ENCODE measurements at regions not wholly inside any gene's neighbourhood (a gene's known extent, or its start where the extent isn't known, plus 50 kb on each side); places are given as distances from the start of the nearest gene placed in this dataset.
"Not testable (repeated sequence)": the region's sequence is repeated elsewhere in the genome, so short reads cannot be mapped to it uniquely, and the experiment has no call there.

DNA sequence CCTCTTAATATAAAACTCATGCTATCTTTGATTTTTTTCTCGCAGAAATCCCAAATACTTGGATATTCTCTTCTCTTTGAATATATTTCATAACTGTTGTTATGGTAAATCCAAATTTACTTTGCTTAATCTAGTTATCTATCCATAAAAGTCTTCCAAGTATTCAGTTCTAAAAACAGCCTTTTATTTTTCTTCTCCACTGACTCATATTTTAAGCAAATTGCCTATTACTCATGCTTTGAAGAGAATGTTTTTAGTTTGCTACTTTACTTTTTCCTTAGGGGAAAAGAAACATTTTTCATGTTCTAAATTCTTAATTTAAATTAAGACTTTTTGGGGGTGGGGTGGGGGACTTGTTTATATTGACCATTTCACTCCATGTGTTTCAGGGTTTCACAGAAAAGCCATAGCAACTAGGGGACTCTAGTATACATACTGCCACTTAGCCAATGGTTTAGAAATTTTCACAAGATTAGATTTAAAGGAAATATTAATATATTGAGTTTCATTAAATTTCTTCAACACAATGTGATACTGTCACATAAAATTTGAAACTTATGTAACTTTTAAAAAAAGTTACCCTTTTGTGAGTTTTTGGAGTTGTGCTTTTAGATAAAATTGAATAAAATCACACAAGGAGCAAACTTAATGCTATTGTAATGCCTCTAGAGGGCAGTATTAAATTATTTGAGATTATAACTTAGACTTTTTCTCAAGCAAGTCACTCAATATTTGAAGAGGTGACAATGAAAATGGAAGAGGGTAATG lies 545.8 kb upstream of the ARRDC3 start:
- H3K4me2 ChIP-seq (ENCODE audit: low read length, poor library complexity, severe bottlenecking): no peak overlapping the region
- H3K79me1 ChIP-seq (replicated peaks; ENCODE audit: low read length, poor library complexity, severe bottlenecking): no peaks in the 10 kb centered on the region
- H3K4ac ChIP-seq (ENCODE audit: low read depth in 1 of 2, low read length in 2 of 2): no peak overlapping the region
- no peak overlapping the region for H3K27ac ChIP-seq (ENCODE audit: low read length, poor library complexity, severe bottlenecking)
- DNase-seq: peak; percentile 28
- no peak overlapping the region for H2AFZ ChIP-seq (ENCODE audit: low read depth, low read length)
- no peak overlapping the region for H3K14ac ChIP-seq (ENCODE audit: low read length in 2 of 2)
- no peaks in the 10 kb centered on the region for H3K9me3 ChIP-seq (ENCODE audit: control insufficient read depth, low read length)
- no peak overlapping the region for H3K4me3 ChIP-seq (ENCODE audit: insufficient read depth in 1 of 2, low read depth in 1 of 2, low read length in 2 of 2)
- peak overlapping the region; percentile 40 for H3K9ac ChIP-seq (ENCODE audit: low read length)
- H3K27me3 ChIP-seq (ENCODE audit: control insufficient read depth in 1 of 2, insufficient read depth in 1 of 2, low read length in 2 of 2): no peaks in the 10 kb centered on the region
- H2BK5ac ChIP-seq (ENCODE audit: low read depth, low read length, poor library complexity, severe bottlenecking): no peak overlapping the region
- H3K36me3 ChIP-seq (ENCODE audit: control insufficient read depth in 1 of 2, insufficient read depth in 2 of 2, low read depth in 1 of 2, low read length in 2 of 2): no peaks in the 10 kb centered on the region
- no peaks in the 10 kb centered on the region for H3K4me1 ChIP-seq (ENCODE audit: control insufficient read depth, insufficient read depth, low read depth, low read length)
- WGBS: no CpG with 5 or more reads among the region's 1 CpG
- no peak overlapping the region for H2AK5ac ChIP-seq (ENCODE audit: low read length, severe bottlenecking)
- H4K8ac ChIP-seq (ENCODE audit: low read length): no peak overlapping the region
- H2BK12ac ChIP-seq (ENCODE audit: low read length in 2 of 2): no peak overlapping the region
- no peak overlapping the region for H2BK15ac ChIP-seq (ENCODE audit: low read depth, poor library complexity, severe bottlenecking)
- H3K18ac ChIP-seq (ENCODE audit: low read depth in 1 of 2, low read length in 2 of 2): no peak overlapping the region
- no peak overlapping the region for H3K23ac ChIP-seq (ENCODE audit: low read length in 2 of 2)
- no peak overlapping the region for H2BK120ac ChIP-seq (ENCODE audit: low read depth, low read length)
- H4K91ac ChIP-seq (ENCODE audit: low read length): no peak overlapping the region

DNA sequence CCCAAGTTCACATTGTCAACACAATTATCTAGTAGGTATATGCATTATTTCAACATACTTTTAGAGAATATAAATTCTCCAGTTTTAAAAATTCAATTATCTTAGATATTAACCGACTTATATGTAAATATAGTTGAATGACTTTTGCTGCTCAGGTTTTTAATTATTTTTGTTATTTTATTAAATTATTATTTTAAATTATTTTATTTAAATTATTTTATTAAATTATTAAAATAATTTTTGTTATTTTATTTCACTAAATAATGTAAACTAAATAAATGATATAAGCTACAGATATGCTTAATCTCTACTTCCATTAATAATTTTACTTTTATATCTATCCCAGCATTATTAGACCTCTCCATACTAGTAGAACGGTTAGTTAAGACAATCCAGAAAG lies 544.3 kb upstream of the ARRDC3 start:
- Histone ChIP-seq H3K23ac (ENCODE audit: low read length in 2 of 2) (no peak overlapping the region), H2AK5ac (ENCODE audit: low read length, severe bottlenecking) (no peak overlapping the region), H3K79me1 (replicated peaks; ENCODE audit: low read length, poor library complexity, severe bottlenecking) (no peaks in the 10 kb centered on the region), H3K18ac (ENCODE audit: low read depth in 1 of 2, low read length in 2 of 2) (no peak overlapping the region), H4K91ac (ENCODE audit: low read length) (no peak overlapping the region), H2BK15ac (ENCODE audit: low read depth, poor library complexity, severe bottlenecking) (no peak overlapping the region), H3K4me3 (ENCODE audit: insufficient read depth in 1 of 2, low read depth in 1 of 2, low read length in 2 of 2) (no peak overlapping the region), H3K14ac (ENCODE audit: low read length in 2 of 2) (no peak overlapping the region), H2BK120ac (ENCODE audit: low read depth, low read length) (no peak overlapping the region), H2BK5ac (ENCODE audit: low read depth, low read length, poor library complexity, severe bottlenecking) (no peak overlapping the region), H3K4me1 (ENCODE audit: control insufficient read depth, insufficient read depth, low read depth, low read length) (no peaks in the 10 kb centered on the region), H3K36me3 (ENCODE audit: control insufficient read depth in 1 of 2, insufficient read depth in 2 of 2, low read depth in 1 of 2, low read length in 2 of 2) (no peaks in the 10 kb centered on the region), H3K9ac (ENCODE audit: low read length) (no peak overlapping the region), H2BK12ac (ENCODE audit: low read length in 2 of 2) (no peak overlapping the region), H3K4me2 (ENCODE audit: low read length, poor library complexity, severe bottlenecking) (no peak overlapping the region), H3K27me3 (ENCODE audit: control insufficient read depth in 1 of 2, insufficient read depth in 1 of 2, low read length in 2 of 2) (no peaks in the 10 kb centered on the region), H2AFZ (ENCODE audit: low read depth, low read length) (no peak overlapping the region), H3K9me3 (ENCODE audit: control insufficient read depth, low read length) (no peaks in the 10 kb centered on the region), H3K27ac (ENCODE audit: low read length, poor library complexity, severe bottlenecking) (no peak overlapping the region), H4K8ac (ENCODE audit: low read length) (no peak overlapping the region), H3K4ac (ENCODE audit: low read depth in 1 of 2, low read length in 2 of 2) (no peak overlapping the region)
- no CpG with 5 or more reads among the region's 2 CpGs for WGBS
- no peak for DNase-seq

DNA sequence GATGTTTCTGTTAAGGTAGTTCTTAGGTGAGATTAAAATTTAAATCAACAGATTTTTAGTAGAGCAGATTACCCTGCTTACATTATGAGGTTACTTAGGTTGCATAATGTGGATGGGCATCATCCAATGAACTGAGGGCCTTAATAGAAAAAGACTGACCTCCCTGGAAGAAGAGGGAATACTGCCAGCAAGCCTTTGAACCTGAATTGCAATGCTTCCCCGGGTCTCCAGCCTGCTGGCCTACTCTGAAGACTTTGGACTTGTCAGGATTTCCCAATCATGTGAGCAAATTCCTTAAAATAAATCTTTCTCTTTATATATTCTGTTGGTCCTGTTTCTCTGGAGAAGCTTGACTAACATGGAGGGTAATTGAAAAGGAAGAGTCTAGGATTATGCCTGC lies 542.1 kb upstream of the ARRDC3 start:
- Histone ChIP-seq H4K8ac (ENCODE audit: low read length) (no peak overlapping the region), H2BK120ac (ENCODE audit: low read depth, low read length) (no peak overlapping the region), H3K23ac (ENCODE audit: low read length in 2 of 2) (no peak overlapping the region), H2BK12ac (ENCODE audit: low read length in 2 of 2) (no peak overlapping the region), H3K27me3 (ENCODE audit: control insufficient read depth in 1 of 2, insufficient read depth in 1 of 2, low read length in 2 of 2) (no peaks in the 10 kb centered on the region), H2BK5ac (ENCODE audit: low read depth, low read length, poor library complexity, severe bottlenecking) (no peak overlapping the region), H3K27ac (ENCODE audit: low read length, poor library complexity, severe bottlenecking) (no peak overlapping the region), H3K9me3 (ENCODE audit: control insufficient read depth, low read length) (no peaks in the 10 kb centered on the region), H3K18ac (ENCODE audit: low read depth in 1 of 2, low read length in 2 of 2) (no peak overlapping the region), H2BK15ac (ENCODE audit: low read depth, poor library complexity, severe bottlenecking) (no peak overlapping the region), H3K4me1 (ENCODE audit: control insufficient read depth, insufficient read depth, low read depth, low read length) (no peaks in the 10 kb centered on the region), H3K79me1 (replicated peaks; ENCODE audit: low read length, poor library complexity, severe bottlenecking) (no peaks in the 10 kb centered on the region), H3K14ac (ENCODE audit: low read length in 2 of 2) (no peak overlapping the region), H3K4me3 (ENCODE audit: insufficient read depth in 1 of 2, low read depth in 1 of 2, low read length in 2 of 2) (no peak overlapping the region), H2AFZ (ENCODE audit: low read depth, low read length) (no peak overlapping the region), H2AK5ac (ENCODE audit: low read length, severe bottlenecking) (no peak overlapping the region), H3K9ac (ENCODE audit: low read length) (no peak overlapping the region), H3K36me3 (ENCODE audit: control insufficient read depth in 1 of 2, insufficient read depth in 2 of 2, low read depth in 1 of 2, low read length in 2 of 2) (no peaks in the 10 kb centered on the region), H3K4ac (ENCODE audit: low read depth in 1 of 2, low read length in 2 of 2) (no peak overlapping the region), H4K91ac (ENCODE audit: low read length) (no peak overlapping the region), H3K4me2 (ENCODE audit: low read length, poor library complexity, severe bottlenecking) (no peak overlapping the region)
- no CpG with 5 or more reads among the region's 1 CpG for WGBS
- DNase-seq: no peak

DNA sequence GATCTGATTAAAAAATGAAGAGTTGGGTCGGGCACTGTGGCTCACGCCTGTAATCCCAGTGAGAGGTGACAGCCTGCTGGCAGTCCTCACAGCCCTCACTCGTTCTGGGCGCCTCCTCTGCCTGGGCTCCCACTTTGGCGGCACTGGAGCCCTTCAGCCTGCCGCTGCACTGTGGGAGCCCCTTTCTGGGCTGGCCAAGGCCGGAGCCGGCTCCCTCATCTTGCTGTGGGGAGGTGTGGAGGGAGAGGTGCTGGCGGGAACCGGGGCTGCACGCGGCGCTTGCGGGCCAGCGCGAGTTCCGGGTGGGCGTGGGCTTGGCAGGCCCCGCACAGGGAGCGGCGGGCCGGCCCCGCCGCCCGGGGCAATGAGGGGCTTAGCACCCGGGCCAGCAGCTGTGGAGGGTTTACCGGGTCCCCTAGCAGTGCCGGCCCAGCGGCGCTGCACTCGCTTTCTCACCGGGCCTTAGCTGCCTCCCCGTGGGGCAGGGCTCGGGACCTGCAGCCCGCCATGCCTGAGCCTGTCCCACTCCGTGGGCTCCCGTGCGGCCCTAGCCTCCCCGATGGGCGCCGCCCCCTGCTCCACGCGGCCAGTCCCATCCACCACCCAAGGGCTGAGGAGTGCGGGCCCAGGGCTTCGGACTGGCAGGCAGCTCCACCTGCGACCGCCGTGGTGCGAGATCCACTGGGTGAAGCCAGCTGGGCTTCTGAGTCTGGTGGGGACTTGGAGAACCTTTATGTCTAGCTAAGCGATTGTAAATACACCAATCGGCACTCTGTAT lies 534.1 kb upstream of the ARRDC3 start:
- not testable (repeated sequence) for H3K18ac ChIP-seq (ENCODE audit: low read depth in 1 of 2, low read length in 2 of 2); H2BK120ac ChIP-seq (ENCODE audit: low read depth, low read length); H3K27ac ChIP-seq (ENCODE audit: low read length, poor library complexity, severe bottlenecking); H3K14ac ChIP-seq (ENCODE audit: low read length in 2 of 2); H3K23ac ChIP-seq (ENCODE audit: low read length in 2 of 2); H2AK5ac ChIP-seq (ENCODE audit: low read length, severe bottlenecking); H2AFZ ChIP-seq (ENCODE audit: low read depth, low read length); H3K79me1 ChIP-seq (replicated peaks; ENCODE audit: low read length, poor library complexity, severe bottlenecking); H3K36me3 ChIP-seq (ENCODE audit: control insufficient read depth in 1 of 2, insufficient read depth in 2 of 2, low read depth in 1 of 2, low read length in 2 of 2); H2BK5ac ChIP-seq (ENCODE audit: low read depth, low read length, poor library complexity, severe bottlenecking); H4K8ac ChIP-seq (ENCODE audit: low read length); H3K27me3 ChIP-seq (ENCODE audit: control insufficient read depth in 1 of 2, insufficient read depth in 1 of 2, low read length in 2 of 2); H3K9ac ChIP-seq (ENCODE audit: low read length); H3K4me2 ChIP-seq (ENCODE audit: low read length, poor library complexity, severe bottlenecking); H4K91ac ChIP-seq (ENCODE audit: low read length); H3K4ac ChIP-seq (ENCODE audit: low read depth in 1 of 2, low read length in 2 of 2); H3K4me3 ChIP-seq (ENCODE audit: insufficient read depth in 1 of 2, low read depth in 1 of 2, low read length in 2 of 2); H3K9me3 ChIP-seq (ENCODE audit: control insufficient read depth, low read length); DNase-seq; H3K4me1 ChIP-seq (ENCODE audit: control insufficient read depth, insufficient read depth, low read depth, low read length); H2BK12ac ChIP-seq (ENCODE audit: low read length in 2 of 2); H2BK15ac ChIP-seq (ENCODE audit: low read depth, poor library complexity, severe bottlenecking)
- WGBS: 96% methylated on average over 43 of the region's 51 CpGs
